C4-2B (cell line): ENCODE measurements at regions not wholly inside any gene's neighbourhood (a gene's known extent, or its start where the extent isn't known, plus 50 kb on each side); places are given as distances from the start of the nearest gene placed in this dataset.

Experiments
- CTCF ChIP-seq: fragments of 450-650 bp; conservative IDR thresholded peaks from 2 replicates; pipeline ENCODE4 v1.5.1; 2017; ENCODE audit warnings: mild to moderate bottlenecking
- ZFX ChIP-seq: fragments of 450-650 bp; IDR thresholded peaks from 2 replicates; pipeline ENCODE4 v1.6.1; 2017

- TF ChIP-seq CTCF, result no peak
- no peak for TF ChIP-seq ZFX
Measured at GRCh38 chr2:58514252-58514651, 273.1 kb upstream of the FANCL start.
